Kasumi-1 (cell line): ENCODE measurements at regions not wholly inside any gene's neighbourhood (a gene's known extent, or its start where the extent isn't known, plus 50 kb on each side); places are given as distances from the start of the nearest gene placed in this dataset.

Experiments used
- DNase-seq, 2 experiments: peaks; one replicate each; lab custom pipeline; 2025; lab: John Stamatoyannopoulos, UW

DNA sequence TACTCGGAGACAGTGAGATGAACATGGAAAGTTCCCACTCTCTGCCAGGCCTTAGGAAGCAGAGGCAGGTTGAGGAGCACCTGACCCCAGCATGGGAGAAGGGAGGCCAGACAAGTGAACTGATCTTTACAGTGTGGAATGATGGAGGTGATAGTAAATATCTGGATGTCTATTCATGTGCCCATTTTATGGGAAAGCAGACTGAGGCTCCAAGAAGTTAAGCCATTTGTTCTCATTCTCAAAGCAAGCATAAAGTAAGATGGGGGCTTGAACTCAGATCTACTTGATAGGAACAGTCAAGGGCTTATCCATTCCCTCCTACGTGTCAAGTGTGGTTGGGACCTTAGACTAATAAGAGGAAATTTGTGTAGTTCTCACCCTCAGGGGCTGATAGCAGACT lies 461.5 kb downstream of the MN1 start:
- DNase-seq: no peak

GRCh38 chr22:27344546-27344945 lies 457.0 kb downstream of the MN1 start:
- no peak for DNase-seq

DNA sequence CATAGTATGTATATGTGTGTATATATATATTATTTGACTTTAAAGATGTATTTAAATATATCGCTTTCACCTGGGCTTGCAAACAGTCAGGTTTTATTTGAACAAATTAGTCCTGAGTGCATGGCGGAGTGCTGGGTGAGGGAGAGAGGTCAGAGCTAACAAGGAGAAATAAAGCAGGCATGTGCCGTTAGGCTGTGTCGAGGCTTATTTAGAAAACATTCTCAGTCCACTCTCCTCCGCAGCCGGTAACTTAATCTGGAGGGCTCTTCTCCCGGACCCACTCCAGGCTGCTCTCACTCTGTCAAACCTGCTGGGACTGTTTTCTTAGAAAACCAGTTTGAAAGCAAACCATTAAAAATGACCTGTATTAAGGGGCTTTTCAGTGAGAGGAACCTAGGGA lies 455.9 kb downstream of the MN1 start:
- no peak for DNase-seq

DNA sequence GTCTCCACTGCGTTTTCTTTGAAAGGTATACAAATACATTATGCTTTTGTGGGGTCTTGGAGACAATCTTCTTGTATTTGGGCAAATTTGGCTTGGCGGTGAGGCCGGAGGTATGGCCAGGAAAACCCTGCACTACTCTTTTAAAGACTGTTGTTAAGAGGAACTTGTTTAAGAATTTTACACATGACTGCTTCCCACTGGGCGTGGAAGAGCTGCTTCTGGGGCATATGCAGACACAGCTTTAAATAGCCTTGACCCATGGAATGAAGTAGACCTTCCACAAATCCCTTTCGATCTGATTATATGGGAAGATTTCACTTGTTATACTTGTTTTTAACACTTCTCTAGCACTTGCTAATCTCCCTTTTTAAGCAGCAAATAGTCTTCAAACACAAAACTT lies 453.6 kb downstream of the MN1 start:
- no peak for DNase-seq

GRCh38 chr22:27348634-27349033 lies 452.9 kb downstream of the MN1 start:
- no peak for DNase-seq

GRCh38 chr22:27349456-27349855 lies 452.1 kb downstream of the MN1 start:
- DNase-seq: no peak

DNA sequence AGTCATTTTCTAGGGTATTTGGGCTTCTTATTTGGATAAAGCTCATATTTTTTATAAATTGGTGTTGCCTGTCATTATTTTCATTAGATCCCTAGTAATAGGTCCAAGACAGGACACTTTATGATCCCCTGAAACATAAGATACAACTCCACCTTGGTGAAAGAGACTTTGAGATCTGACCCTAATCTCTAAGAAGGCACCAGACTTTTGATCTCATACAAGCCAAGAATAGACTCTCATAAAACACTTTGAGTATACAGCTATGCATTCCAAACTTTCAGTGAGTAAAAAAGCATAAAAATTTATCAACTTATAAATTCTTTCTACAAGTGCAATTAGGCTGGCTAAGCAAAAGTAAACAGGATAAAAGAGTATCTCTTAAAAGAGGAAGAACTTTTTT lies 451.2 kb downstream of the MN1 start:
- no peak for DNase-seq

DNA sequence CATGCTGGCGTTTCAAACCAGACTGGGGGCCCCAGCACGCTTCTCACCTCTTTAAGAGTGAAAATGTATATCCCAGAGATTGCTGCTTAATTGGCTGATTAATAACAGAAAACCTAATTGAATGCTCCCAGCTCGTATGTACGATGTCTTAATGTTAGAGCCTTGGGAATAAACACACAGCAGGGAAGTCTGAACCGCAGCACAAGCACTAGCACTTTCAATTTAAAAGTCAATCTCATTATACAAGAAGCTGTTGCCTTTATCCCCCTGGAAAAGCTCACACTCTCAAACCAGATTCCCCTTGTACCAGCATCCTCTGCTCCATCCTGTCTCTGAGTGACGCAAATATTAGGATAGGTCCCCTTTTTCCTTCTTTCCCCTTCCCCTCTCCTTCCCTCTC lies 449.1 kb downstream of the MN1 start:
- DNase-seq: no peak

- DNase-seq: no peak
Measured at GRCh38 chr22:27358096-27358870, 443.3 kb downstream of the MN1 start.

- peak; percentile 3 to 7 for DNase-seq
Measured at GRCh38 chr22:27370269-27370668, 431.3 kb downstream of the MN1 start.

DNA sequence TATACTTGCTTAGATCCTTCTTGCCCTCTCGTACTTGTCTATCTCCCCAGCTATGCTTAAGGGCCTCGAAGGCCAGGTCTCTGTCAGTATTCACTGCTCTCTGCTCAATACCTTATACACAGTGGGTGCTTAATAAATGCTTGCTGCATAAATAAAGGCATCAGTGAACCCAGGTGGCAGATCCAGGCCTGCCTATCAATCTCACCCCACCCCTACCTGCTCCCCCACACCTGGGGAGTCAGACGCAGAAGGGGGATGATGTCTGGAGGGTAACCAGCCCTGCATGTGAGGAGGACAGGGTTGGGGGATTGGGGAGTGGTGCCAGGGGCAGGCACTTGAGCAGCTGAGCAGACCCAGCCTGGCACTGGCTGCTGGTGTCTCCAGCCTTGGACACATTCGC lies 430.6 kb downstream of the MN1 start:
- no peak for DNase-seq

GRCh38 chr22:27372364-27372763 lies 429.2 kb downstream of the MN1 start:
- no peak for DNase-seq

DNA sequence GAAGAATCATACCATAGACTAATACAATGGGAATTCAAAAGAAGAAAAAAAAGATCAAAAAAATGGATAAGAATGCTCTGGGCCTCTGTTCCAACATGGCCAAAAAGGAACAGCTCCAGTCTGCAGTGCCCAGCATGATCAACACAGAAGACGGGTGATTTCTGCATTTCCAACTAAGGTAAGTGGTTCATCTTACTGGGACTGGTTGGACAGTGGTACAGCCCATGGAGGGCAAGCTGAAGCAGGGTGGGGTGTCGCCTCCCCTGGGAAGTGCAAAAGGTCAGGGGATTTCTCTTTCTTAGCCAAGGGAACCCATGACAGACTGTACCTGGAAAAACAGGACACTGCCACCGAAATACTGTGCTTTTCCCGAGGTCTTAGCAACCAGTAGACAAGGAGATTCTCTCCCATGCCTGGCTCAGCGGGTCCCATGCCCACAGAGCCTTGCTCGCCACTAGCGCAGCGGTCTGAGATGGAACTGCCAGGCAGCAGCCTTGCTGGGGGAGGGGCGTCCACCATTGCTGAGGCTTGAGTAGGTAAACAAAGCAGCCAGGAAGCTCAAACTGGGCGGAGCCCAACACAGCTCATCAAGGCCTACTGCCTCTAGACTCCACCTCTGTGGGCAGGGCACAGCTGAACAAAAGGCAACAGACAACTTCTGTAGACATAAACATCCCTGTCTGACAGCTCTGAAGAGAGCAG lies 428.4 kb downstream of the MN1 start:
- DNase-seq: no peak

GRCh38 chr22:27377501-27378295 lies 423.9 kb downstream of the MN1 start:
- no peak for DNase-seq

GRCh38 chr22:27378311-27378800 lies 423.2 kb downstream of the MN1 start:
- DNase-seq: no peak

- DNase-seq: no peak
Measured at GRCh38 chr22:27378995-27379394, 422.6 kb downstream of the MN1 start.

DNA sequence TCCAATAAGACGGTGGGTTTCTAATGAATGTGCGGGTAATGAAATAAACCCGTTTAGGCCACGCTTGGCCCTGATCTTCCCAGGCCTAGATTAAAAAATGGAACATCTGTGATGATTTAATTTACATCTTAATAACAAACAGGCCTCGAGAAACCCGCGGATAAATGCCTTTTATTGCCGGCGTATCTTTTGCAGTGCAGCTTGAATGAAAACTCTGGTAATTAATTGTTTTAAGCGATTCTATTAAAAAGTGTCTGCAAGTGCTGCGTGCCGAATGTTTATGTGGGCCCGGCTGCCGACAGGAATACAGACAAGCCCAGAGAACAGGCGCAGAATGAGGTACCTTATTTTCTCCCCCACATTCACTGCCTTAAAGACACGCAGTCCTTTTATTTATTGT lies 420.7 kb downstream of the MN1 start:
- no peak for DNase-seq

- DNase-seq: no peak
Measured at GRCh38 chr22:27381552-27381951, 420.0 kb downstream of the MN1 start.

DNA sequence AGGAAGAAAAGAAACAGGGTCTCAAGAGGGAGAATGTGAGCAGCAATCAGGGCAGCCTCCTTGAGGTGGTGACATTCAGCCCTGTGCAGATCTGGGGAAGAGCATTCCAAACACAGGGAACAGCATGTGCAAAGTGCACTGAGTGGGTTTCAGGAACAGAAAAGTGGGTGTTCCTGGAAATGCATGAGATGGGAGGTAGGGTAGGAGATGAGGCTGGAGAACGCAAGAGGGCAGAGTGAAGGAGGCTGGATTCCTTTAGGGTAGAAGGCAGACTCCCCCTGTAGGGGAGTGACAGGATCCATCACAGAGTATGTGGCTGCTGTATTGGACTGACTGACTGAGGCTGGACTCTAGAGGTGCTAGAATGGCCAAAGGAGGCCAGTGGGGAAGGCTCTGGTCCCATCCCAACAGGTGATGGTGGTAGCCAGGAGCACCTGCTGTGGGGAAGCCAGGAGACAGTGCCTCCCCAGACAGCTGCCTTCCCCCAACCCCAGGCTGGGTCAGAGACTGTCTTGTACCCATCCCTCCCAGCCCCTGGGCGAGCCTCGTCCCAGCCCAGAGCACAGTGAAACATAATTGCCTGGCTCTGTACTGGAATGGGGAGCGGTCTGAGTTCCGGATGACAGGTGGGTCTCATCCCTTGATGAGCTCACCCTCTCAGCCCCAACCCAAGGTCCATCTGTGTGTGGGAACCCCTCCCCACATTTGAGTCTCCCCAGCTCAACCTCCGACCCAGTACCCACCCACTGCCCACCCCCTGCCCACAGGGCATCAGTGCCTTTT lies 419.4 kb downstream of the MN1 start:
- no peak for DNase-seq

DNA sequence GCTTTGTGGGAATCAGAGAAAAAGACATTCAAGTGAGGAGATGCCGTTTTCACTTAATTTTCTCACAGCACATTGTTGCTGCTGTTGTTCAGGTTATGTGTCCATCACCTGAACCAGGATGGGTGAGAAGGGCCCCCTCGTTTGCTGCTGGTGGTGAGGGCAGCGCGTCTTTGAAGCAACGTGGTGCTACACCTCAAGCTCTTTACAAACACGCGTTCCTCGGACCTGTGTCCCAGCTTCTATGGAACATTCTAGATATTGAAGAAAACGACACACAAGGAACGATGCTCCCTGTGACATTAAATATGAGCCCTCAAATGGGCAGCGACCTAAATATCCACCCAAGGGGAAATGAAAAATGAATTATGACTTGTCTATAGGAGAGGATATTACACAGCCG lies 418.6 kb downstream of the MN1 start:
- no peak for DNase-seq

DNA sequence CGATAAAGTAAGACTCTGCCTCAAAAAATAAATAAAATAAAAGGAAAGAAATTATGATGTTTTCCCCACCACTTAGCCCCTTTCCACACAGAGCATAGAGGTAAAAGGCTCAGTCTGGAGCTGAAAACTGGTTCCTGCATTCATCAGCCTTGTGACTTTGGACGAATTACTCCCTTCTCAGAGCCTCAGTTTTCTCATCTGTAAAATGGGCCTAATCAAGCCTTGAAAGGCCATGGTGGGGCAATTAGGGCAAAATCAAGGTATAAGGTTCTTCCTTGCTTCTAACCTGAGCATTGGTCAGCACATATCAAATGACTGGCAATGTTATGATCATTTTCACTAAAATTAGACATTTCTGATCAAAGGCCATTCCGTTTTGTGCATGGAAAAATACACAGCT lies 417.7 kb downstream of the MN1 start:
- no peak for DNase-seq
